ENCODE measurements at regions not wholly inside any gene's neighbourhood (a gene's known extent, or its start where the extent isn't known, plus 50 kb on each side); places are given as distances from the start of the nearest gene placed in this dataset.

DNA sequence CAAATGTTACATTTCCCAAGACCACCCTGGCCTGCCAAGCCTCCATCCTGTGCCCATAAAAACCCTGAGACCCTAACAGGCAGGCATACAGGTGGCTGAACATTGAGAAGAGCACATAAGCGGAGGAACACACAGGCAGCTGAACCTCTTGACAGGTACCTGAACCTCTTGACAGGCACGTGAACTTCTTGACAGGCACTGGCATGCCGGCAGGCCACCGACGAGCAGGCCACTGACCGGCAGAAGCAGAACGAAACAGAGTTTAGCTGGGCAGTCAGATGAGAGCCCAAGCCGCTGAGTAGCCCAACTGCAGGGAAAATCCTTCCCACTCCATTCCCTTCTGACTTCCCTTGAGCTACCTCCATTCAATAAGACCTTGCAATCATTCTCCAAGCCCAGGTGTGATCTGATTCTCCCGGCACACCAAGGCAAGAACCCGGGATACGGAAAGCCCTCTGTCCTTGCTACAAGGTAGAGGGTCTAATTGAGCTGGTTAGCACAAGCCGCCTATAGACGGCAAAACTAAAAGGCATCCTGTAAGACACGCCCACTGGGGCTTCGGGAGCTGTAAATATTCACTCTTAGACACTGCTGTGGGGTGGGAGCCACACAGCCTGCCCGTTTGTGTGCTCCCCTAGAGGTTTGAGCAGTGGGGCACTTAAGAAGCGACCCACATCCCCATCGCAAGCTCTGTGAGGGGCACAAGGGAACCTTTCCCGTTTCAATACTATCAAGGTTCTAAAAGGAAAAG is 2613.9 kb upstream of the PCDH20 start:
- TF ChIP-seq, protein P1, sequence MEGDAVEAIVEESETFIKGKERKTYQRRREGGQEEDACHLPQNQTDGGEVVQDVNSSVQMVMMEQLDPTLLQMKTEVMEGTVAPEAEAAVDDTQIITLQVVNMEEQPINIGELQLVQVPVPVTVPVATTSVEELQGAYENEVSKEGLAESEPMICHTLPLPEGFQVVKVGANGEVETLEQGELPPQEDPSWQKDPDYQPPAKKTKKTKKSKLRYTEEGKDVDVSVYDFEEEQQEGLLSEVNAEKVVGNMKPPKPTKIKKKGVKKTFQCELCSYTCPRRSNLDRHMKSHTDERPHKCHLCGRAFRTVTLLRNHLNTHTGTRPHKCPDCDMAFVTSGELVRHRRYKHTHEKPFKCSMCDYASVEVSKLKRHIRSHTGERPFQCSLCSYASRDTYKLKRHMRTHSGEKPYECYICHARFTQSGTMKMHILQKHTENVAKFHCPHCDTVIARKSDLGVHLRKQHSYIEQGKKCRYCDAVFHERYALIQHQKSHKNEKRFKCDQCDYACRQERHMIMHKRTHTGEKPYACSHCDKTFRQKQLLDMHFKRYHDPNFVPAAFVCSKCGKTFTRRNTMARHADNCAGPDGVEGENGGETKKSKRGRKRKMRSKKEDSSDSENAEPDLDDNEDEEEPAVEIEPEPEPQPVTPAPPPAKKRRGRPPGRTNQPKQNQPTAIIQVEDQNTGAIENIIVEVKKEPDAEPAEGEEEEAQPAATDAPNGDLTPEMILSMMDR (conservative IDR thresholded peaks at IDR 0.05; ENCODE audit: low read length) = no peak
- TF ChIP-seq EZH2phosphoT487 (IDR thresholded peaks at IDR 0.05; ENCODE audit: borderline replicate concordance) = no peak

Measured in Loucy (cell line).